Activated CD4-positive, alpha-beta T cell treated with anti-CD3 and anti-CD28 coated beads for 48 hours (primary cell): ENCODE measurements at regions not wholly inside any gene's neighbourhood (a gene's known extent, or its start where the extent isn't known, plus 50 kb on each side); places are given as distances from the start of the nearest gene placed in this dataset.

ENCODE experiments used
- DNase-seq: peaks from one replicate; pipeline ENCODE4 v3.0.0-alpha.2; 2020

DNA sequence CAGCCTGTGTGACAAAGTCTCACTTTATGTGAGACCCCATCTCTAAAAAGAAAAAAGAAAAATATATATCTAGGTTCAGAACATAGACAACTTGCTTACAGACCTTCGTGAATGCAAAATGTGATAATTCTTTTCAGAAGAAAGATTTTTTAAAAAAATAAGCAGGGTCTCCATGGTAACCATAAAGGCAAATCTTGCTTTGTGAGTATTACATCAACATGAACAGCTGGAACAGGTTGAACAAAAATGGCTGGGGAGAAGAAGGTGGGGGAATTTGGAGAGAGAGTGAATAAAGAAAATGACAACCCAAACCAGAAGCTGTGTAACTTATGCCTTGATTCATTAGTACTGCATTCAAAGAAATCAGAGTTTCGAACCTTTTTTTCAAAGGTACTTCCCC lies 125.2 kb upstream of the RAP2B start:
- no peak for DNase-seq

DNA sequence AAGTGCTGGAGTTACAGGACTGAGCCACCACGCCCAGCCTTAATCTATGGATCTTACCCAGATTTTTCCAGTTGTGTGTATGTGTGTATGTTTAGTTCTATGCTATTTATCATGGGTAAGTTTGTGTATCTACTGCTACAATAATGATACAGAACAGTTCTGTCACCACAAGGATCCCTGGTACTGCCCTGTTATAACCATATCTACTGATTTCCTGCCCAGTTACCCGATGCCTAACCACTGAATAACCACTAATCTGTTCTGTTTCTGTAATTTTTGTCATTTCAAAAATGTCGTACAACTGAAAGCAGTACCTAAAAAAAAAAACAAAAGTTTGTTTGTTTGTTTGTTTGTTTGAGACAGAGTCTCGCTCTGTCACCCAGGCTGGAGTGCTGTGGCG lies 123.7 kb upstream of the RAP2B start:
- no peak for DNase-seq

- DNase-seq, result no peak
Observed at GRCh38 chr3:153038779-153039178, 123.2 kb upstream of the RAP2B start.

DNA sequence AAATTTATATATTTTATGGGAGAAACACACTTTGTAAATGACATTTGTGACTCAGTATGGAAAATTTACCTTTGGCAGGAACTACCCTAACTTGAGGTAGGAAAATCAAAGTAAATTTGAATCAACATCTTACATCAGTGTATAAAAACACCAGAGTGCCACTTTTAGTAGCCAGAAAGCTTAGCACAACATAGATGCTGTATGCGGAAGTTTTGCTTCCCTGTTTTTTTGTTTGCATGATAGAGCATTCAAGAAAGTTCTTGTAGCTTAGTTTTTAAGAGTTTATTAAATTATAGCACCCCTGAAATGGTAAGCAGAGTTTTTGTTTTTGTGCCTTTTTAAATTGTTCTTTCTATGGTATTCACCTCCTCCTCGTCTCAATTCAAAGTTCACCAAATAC lies 120.8 kb upstream of the RAP2B start:
- DNase-seq, result no peak

- no peak for DNase-seq
Observed at GRCh38 chr3:153042088-153042487, 119.9 kb upstream of the RAP2B start.

- DNase-seq, result no peak
Observed at GRCh38 chr3:153043729-153044328, 118.2 kb upstream of the RAP2B start.

DNA sequence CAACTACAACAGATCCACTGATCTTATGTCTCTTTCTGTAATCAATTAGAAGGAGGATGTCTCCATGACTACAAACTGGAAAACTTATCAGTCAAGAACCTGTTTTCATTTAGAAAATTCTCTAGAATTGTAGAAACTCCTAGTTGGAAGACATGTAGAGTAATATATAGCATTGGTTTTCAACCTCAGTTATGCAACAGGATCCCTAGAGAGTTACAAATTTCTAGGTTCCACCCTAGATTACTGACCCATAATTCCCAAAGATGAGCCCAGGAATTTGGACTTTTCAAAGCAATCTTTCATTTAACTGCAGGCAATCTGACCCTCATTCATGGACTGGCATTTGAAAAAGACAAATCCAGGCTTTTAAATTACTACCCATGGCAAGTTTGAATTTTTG lies 116.9 kb upstream of the RAP2B start:
- DNase-seq, result no peak

DNA sequence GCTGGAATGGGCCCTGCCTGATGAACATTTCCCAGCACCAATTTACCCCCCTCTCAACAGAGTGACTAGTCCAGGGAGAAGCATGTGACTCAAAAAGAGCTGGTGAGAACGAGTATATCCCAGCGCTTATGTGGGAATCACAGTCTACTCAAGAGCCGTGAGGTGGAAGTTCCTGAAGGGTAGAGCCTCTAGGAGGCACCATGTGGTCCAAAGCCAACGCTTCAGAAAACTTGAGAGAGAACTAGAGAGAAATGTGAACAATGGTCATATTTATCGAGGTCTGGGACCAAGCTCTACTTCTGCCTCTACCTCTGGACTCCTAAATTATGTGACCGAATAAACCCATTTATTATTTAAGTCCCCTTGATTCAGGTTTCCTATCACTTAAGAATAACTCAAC lies 111.0 kb upstream of the RAP2B start:
- no peak for DNase-seq

GRCh38 chr3:153051427-153052095 lies 110.5 kb upstream of the RAP2B start:
- DNase-seq, result no peak

DNA sequence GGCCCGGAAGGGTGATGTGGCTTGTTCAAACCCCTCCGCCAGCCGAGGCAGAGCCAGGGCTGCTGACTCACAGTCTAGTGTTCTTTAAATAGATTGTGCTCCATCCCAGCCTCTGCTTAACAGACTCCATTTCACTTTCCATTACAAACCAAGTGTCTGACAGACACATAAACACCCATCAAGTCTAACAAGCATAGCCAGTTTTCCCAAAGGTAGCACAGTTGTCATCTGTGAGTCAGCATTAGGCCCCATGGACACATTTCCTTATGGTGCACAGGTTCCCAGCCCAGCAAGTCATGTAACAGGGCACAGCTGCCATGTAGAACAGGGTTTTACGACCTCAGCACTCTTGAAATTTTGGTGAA lies 109.9 kb upstream of the RAP2B start:
- DNase-seq, result no peak

DNA sequence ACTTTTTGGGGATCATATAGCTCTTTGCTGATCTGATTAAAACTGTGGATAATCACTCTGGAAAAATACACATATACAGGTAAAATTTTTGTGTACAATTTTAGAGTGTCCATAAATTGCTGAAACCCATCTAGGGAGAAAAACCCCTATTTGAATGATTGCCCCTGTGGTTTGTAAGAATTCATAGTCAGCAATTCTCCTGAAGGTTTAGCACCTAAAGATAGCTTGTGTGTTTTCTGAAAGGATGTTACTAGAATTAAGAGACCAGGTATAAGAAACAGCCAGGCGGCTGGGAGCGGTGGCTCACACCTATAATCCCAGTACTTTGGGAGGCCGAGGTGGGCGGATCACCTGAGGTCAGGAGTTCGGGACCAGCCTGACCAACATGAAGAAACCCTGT lies 106.8 kb upstream of the RAP2B start:
- DNase-seq, result no peak

DNA sequence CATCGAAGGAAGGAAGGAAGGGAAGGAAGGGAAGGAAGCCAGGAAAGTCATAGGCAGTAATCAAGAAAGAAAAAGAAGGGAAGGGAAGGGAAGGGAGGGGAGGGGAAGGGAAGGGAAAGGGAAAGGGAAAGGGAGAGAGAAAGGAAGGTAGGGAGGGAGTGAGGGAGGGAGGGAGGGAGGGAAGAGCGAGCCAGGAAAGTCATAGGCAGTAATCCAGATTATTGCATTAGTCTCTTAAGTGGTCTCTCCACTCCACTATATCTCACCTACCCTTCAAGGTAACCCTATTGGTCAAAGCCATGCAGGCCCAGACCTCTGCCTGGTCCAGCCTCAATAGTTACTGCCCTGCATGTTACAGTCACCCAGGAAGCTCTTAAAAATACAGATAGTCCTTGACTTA lies 106.2 kb upstream of the RAP2B start:
- DNase-seq, result no peak

DNA sequence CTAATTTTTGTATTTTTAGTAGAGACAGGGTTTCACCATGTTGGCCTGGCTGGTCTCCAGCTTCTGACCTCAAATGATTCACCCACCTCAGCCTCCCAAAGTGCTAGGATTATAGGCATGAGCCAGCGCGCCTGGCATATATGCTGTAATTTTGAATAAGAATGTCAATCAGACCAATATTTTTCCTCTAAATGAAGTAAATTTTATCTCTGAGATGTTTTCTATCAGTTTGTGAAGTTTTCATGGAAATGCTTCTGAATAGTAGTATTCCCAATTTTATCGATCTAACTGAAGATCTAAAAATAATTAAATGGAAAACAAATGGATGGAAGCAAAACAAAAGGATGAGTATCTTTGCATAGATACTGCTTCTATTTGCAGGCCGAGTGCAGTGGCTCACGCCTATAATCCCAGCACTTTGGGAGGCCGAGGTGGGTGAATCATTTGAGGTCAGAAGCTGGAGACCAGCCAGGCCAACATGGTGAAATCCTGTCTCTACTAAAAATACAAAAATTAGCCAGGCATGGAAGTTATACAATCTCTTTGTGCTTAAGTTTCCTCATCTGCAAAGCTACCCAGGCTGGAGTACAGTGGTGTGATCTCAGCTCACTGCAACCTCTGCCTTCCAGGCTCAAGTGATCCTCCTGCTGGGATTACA lies 103.9 kb upstream of the RAP2B start:
- peak; percentile 5 for DNase-seq

DNA sequence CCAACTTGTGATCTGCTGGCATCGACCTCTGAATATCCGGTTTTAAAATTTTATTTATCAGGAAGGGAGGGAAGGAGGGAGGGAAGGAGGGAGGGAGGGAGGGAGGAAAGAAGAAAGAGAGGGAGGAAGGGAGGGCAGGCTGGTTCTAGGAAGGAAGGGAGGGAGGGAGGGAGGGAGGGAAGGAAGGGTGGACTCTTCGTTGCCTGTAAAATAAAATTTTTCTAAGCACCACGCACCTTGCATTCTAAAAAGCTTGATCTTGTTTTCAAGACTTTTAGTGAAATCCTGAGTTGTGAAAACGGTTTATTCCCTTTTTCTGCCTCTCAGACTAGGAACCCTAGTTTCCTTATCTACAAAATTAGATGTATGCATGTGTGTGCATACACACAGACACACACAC lies 101.7 kb upstream of the RAP2B start:
- no peak for DNase-seq

- DNase-seq, result no peak
Observed at GRCh38 chr3:153061938-153062528, 100.0 kb upstream of the RAP2B start.

- no peak for DNase-seq
Observed at GRCh38 chr3:153063337-153063736, 98.7 kb upstream of the RAP2B start.

DNA sequence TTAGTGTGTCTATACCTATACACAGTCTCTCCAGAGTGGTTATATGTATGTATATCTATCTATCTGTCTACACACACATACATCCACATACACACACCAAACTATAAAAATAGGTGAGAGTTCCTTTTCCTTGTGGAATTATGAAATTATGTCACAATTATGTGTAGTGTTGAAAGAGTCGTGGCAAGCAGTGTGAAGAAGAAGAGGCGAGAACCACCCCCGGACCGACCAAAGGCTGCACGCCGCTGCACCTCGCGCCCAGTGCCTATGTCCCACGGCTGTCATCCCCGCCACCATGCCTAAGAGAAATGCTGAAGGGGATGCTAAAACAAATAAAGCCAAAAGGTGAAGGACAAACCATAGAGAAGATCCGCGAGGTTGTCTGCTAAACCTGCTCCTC lies 95.0 kb upstream of the RAP2B start:
- DNase-seq, result no peak

- no peak for DNase-seq
Observed at GRCh38 chr3:153069598-153070510, 92.2 kb upstream of the RAP2B start.

DNA sequence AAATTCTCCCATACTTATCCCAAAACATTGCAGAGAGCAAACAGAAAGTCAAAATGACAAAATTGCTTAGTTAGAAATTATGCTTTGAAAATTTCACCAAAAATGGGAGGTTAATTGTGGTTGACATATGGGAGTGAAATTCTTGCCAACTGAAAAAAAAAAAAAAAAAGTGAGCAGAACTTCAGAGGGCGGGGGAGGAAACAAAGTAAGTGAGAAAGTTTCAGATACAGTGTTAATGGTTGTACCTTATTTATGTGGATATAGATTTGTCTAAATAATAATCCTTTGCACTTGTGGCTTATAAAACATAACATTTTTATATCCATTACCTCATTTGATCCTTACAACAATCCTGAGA lies 91.5 kb upstream of the RAP2B start:
- no peak for DNase-seq

- no peak for DNase-seq
Observed at GRCh38 chr3:153072382-153072781, 89.6 kb upstream of the RAP2B start.

DNA sequence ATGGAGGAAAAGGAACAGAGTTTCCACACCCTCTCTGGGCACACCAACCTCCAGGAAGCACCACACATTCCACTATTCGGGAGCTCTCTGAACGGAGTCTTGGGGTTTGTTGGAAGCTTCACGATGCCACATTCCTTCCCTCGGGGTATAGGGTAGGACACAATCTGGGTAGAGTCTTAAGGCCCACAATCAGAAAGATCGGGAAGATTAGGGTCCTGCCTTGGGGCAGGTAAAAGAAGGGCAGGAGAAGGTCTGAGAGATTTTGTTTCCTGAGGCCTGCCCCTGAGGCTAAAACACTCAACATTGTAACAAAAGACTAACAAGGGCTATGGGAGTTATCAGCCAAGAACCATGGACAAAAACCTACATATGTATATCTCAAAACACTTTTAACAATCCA lies 89.2 kb upstream of the RAP2B start:
- no peak for DNase-seq

- no peak for DNase-seq
Observed at GRCh38 chr3:153073636-153074035, 88.4 kb upstream of the RAP2B start.

DNA sequence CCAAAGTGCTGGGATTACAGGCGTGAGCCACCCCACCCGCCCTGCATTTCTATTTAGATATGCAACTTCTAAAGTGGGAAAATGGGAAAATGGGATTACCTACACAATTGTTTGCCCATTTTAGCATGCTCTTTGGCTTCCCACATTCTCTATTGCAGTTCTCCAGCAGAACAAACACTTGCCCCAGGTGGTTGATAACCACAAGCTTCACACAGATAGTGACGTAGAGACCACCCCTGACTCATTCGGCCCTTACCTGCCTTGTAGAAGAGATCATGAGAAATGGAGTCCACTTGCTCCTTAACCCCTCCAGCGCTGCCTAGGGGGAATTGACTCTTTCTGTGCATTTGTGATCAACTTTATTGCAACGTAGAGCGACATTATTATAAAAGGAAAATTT lies 83.2 kb upstream of the RAP2B start:
- no peak for DNase-seq
